Osteocyte (in vitro differentiated cells): ENCODE measurements at regions not wholly inside any gene's neighbourhood (a gene's known extent, or its start where the extent isn't known, plus 50 kb on each side); places are given as distances from the start of the nearest gene placed in this dataset.

ENCODE experiments used
- DNase-seq: peaks from one replicate; pipeline ENCODE4 v3.0.0; 2021; ENCODE audit warnings: mixed read lengths; ENCODE audit not compliant: unreplicated experiment; ENCODE audit errors: extremely low spot score
- H3K27ac Mint-ChIP-seq: one replicate; pipeline ENCODE4 v1.8.0; 2021; ENCODE audit warnings: mild to moderate bottlenecking, mixed read lengths; ENCODE audit not compliant: unreplicated experiment
- H3K27me3 Mint-ChIP-seq: one replicate; pipeline ENCODE4 v1.8.0; 2021; ENCODE audit warnings: mixed read lengths; ENCODE audit not compliant: unreplicated experiment
- H3K36me3 Mint-ChIP-seq: one replicate; pipeline ENCODE4 v1.8.0; 2021; ENCODE audit warnings: mixed read lengths; ENCODE audit not compliant: unreplicated experiment
- H3K4me1 Mint-ChIP-seq: one replicate; pipeline ENCODE4 v1.8.0; 2021; ENCODE audit warnings: mixed read lengths; ENCODE audit not compliant: unreplicated experiment
- H3K4me3 Mint-ChIP-seq: one replicate; pipeline ENCODE4 v1.8.0; 2021; ENCODE audit warnings: mild to moderate bottlenecking, moderate library complexity, mixed read lengths; ENCODE audit not compliant: unreplicated experiment
- H3K9me3 Mint-ChIP-seq: one replicate; pipeline ENCODE4 v1.8.0; 2021; ENCODE audit warnings: mixed read lengths; ENCODE audit not compliant: unreplicated experiment
- CTCF ChIP-seq: fragments of 200-600 bp; sonication (generic); IDR thresholded peaks from 2 replicates; pipeline ENCODE4 v1.5.0; 2021; ENCODE audit warnings: antibody characterized with exemption, mild to moderate bottlenecking, moderate library complexity

- no peak for TF ChIP-seq CTCF
- H3K4me3 Mint-ChIP-seq, result no peak overlapping the region
- peaks cover 9% of the 10 kb centered on the region for H3K9me3 Mint-ChIP-seq
- peak overlapping the region; percentile 21 for H3K27ac Mint-ChIP-seq
- peaks cover 4% of the 10 kb centered on the region for H3K4me1 Mint-ChIP-seq
- H3K27me3 Mint-ChIP-seq, result no peaks in the 10 kb centered on the region
- H3K36me3 Mint-ChIP-seq, result peaks cover 5% of the 10 kb centered on the region
- no peak for DNase-seq
Measured at GRCh38 chr5:93831449-93831848, 90.0 kb upstream of the POU5F2 start.

GRCh38 chr5:93830893-93831292, 89.5 kb upstream of the POU5F2 start:
- Mint-ChIP-seq H3K4me1 (peaks cover 4% of the 10 kb centered on the region), H3K9me3 (peaks cover 9% of the 10 kb centered on the region), H3K36me3 (peaks cover 5% of the 10 kb centered on the region), H3K27ac (no peak overlapping the region), H3K4me3 (no peak overlapping the region), H3K27me3 (no peaks in the 10 kb centered on the region)
- no peak for DNase-seq
- TF ChIP-seq CTCF, result no peak

- Mint-ChIP-seq H3K4me1 (peaks cover 4% of the 10 kb centered on the region), H3K4me3 (no peak overlapping the region), H3K27me3 (no peaks in the 10 kb centered on the region), H3K9me3 (peaks cover 17% of the 10 kb centered on the region), H3K27ac (no peak overlapping the region), H3K36me3 (peaks cover 11% of the 10 kb centered on the region)
- DNase-seq, result no peak
- no peak for TF ChIP-seq CTCF
Measured at GRCh38 chr5:93829346-93829745, 87.9 kb upstream of the POU5F2 start.

GRCh38 chr5:93821891-93822415, 80.6 kb upstream of the POU5F2 start:
- no peak for DNase-seq
- no peak overlapping the region for H3K27ac Mint-ChIP-seq
- H3K4me3 Mint-ChIP-seq, result no peak overlapping the region
- H3K4me1 Mint-ChIP-seq, result peaks cover 9% of the 10 kb centered on the region
- peaks cover 8% of the 10 kb centered on the region for H3K9me3 Mint-ChIP-seq
- no peak for TF ChIP-seq CTCF
- no peaks in the 10 kb centered on the region for H3K27me3 Mint-ChIP-seq
- peaks cover 14% of the 10 kb centered on the region for H3K36me3 Mint-ChIP-seq

GRCh38 chr5:93819668-93820067, 78.3 kb upstream of the POU5F2 start:
- no peaks in the 10 kb centered on the region for H3K9me3 Mint-ChIP-seq
- no peaks in the 10 kb centered on the region for H3K27me3 Mint-ChIP-seq
- no peak overlapping the region for H3K4me3 Mint-ChIP-seq
- peaks cover 8% of the 10 kb centered on the region for H3K36me3 Mint-ChIP-seq
- H3K4me1 Mint-ChIP-seq, result peaks cover 9% of the 10 kb centered on the region
- TF ChIP-seq CTCF, result no peak
- no peak for DNase-seq
- no peak overlapping the region for H3K27ac Mint-ChIP-seq
